ENCODE measurements at regions not wholly inside any gene's neighbourhood (a gene's known extent, or its start where the extent isn't known, plus 50 kb on each side); places are given as distances from the start of the nearest gene placed in this dataset.

DNA sequence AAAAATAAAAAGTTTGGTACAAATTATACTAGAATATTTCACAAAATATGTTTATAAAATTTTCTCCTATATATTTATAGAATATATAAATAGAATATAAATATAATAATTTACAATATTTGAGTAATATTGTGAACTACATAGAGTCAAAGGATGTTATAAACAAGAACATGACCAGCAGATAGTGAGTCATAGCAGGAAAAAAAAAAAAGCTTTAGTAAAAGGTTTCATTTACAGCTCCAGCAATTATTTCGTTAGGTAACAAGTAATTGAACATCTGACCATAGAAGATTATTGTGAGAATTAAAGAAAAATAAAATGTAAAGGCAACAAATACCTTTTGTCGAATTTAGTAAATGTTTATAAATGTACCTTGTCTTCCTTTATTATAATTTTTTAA, 864.1 kb downstream of the PCDH17 start:
- TF ChIP-seq, protein P1, sequence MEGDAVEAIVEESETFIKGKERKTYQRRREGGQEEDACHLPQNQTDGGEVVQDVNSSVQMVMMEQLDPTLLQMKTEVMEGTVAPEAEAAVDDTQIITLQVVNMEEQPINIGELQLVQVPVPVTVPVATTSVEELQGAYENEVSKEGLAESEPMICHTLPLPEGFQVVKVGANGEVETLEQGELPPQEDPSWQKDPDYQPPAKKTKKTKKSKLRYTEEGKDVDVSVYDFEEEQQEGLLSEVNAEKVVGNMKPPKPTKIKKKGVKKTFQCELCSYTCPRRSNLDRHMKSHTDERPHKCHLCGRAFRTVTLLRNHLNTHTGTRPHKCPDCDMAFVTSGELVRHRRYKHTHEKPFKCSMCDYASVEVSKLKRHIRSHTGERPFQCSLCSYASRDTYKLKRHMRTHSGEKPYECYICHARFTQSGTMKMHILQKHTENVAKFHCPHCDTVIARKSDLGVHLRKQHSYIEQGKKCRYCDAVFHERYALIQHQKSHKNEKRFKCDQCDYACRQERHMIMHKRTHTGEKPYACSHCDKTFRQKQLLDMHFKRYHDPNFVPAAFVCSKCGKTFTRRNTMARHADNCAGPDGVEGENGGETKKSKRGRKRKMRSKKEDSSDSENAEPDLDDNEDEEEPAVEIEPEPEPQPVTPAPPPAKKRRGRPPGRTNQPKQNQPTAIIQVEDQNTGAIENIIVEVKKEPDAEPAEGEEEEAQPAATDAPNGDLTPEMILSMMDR (IDR thresholded peaks at IDR 0.05; ENCODE audit: low read length) = no peak
- no peak for TF ChIP-seq EZH2 (optimal IDR thresholded peaks at IDR 0.05; ENCODE audit: low read depth, low read length)
- TF ChIP-seq EZH2phosphoT487 (IDR thresholded peaks at IDR 0.05; ENCODE audit: low read length) = no peak
